IPS-NIHi7 (cell line): ENCODE measurements at regions not wholly inside any gene's neighbourhood (a gene's known extent, or its start where the extent isn't known, plus 50 kb on each side); places are given as distances from the start of the nearest gene placed in this dataset.
"Not testable (repeated sequence)": the region's sequence is repeated elsewhere in the genome, so short reads cannot be mapped to it uniquely, and the experiment has no call there.

ENCODE experiments used
- DNase-seq: peaks from one replicate; pipeline ENCODE4 v3.0.0; 2012; ENCODE audit warnings: mixed read lengths; ENCODE audit errors: extremely low spot score

DNA sequence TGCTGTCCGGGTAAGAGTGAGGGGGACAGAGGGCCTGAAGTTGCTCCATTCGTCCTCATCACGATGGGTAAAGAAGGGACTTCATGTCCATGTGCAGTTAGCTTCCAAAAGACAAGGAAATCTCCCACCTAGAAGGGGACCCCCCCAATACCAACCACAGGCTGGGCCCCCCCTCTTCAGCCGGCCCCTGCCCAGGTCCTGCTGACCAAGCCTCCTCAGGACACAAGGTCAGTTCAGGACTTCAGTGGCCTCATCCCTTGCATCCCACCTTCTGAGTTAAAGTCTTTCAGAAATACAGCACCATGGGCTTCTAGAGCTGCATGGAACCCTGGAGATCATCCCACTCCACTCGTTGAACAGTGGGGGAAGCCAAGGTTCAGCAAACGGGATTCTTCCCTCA lies 115.4 kb upstream of the ERG start:
- DNase-seq = no peak

DNA sequence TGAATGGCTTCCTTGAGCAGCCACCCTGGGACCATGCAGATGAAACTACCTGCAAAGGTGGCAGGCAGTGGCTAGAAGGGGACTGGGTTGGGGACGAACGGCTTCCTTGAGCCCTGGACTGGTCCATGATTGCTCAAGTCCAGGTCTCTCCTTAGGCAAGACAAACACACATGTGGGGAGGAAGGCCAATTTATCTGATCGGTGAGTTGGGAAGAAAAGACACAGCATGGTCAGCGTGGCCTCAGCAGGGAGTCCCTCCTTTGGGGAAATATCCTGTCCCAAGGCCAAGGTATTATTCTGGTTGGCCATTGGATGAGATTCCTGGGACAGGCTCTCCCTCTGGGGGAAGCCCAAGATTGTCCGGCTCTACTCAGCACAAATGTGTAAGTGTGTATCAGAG lies 116.3 kb upstream of the ERG start:
- no peak for DNase-seq

DNA sequence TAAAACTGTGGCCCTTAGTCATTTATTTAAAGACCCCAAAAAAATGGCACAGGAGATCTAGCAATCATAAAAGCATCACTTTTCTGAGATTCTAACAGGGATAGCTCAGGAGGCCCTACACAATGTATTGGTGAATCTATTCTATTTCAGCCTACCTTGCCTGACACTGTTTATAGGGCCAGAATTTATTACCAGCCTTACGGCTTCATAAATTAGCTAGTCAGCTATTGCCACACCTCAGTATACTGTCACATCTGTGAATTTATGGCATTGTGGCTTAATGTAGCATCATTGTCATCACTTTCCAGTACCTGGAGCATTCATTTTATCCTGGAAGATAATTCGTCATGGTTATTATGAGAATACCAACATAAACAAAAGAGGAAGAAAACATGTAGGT lies 121.2 kb upstream of the ERG start:
- DNase-seq = no peak

DNA sequence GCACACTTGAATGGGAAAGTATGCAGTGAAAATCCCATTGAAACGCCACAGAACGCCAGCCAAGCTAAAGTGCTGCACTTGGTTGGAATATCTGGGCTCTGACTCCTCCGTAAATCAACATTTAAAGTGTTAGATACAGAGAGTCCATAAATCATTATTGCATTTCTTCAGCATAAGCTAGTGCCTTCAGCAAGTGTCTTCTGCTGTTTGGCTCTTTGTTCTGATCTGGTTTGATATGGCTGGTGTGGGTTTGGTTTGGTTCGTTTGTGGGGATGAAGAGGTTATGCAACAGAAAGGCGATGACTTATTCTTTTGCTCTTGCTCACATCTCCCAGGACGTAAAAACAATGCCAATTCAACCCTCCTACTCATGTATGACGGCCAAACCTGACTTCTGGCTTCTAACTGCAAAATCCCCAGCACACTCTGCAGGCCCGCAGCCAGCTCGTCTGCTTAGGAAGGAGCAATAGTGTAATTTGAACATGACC lies 121.8 kb upstream of the ERG start:
- no peak for DNase-seq

DNA sequence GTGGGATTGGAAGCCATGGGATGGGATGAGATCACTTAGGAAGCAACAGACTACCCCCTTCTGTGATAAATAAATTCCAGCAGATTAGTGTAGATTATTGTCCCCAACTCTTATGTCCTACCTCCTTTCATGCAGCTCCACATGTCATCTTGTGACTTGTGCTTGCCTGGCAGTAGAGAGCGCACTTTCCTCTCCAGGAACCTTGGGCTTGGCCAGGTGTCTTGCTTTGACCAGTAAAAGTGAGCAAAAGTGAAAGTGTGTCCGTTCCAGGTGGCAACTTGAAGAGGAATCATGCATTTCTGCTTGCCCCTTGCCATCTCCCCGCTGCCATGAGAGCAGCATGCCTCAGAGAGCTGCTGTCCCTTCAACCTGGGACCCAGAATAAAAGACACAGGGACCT lies 122.9 kb upstream of the ERG start:
- DNase-seq = no peak

DNA sequence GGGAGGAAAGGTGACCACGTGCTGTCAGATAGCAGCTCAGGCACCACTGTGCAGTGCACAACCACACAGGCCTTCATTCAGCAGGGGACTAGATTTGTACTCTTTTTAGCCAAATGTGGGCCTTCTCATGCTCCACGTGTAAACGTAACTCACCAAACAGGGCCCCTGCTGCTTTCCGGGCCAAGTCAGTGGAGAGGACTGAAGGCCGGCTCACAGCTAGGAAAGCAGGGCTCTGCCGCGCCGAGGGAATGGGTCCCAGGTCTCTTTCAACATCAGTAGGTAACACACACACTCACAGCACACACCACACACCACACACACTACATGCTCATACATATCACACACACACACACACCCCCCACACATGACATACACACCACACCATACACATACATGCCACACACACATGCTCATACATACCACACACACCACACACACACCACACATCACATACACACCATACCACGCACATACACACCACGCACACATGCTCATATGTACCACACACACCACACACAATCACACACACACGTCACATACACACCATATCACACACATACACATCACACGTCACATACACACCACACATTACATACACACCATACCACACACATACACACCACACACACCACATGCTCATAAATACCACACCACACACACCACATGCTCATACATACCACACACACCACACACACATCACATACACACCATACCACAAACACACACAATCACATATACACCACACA lies 124.0 kb upstream of the ERG start:
- no peak for DNase-seq

DNA sequence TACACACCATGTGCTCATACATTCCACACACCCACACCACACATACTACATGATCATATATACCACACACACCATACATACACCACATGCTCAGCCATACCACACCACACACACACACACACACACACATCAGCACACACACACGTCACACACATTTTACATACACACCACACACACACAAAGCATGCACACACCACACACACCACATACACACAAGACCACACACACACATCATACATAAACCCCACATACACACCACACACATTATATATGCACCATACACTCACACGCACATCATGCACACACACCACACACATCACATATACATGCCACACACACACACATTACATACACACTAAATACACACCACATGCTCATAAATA lies 124.5 kb upstream of the ERG start:
- no peak for DNase-seq

DNA sequence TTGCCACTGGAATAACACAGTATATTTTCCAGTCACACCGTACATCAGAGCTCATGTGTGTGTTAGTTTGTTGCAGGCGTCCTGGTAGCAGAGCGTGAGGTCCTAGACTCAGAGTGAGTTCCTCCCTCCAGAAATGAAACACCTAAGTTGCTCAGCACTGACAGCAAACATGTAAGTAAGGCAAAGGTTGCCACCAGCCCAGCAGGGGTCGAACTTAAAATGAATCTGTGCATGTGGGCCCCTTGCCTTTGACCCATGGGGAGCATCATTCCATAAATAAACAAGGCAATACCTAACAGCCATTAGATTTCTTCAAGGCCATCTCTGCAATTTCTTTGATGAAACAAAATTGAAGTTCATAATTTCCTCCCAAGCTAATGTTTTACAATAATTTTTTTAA lies 125.3 kb upstream of the ERG start:
- DNase-seq = no peak

DNA sequence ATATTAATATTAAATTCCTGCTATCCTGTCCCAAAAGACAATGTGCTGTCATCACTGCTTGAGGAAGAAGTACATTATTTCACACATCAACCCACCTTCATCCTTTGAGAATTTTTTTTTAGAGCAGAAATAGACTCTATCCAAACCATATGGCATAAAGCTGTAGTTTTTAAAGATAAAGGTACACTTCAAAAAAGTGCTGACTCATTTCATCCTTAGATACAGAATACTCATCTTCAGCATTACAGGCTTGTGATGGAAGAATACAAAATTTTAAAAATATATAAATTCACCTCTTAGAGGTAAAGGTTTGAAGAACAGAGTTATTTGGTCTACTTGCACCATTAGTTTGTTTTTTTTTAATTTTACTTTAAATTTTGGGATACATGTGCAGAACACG lies 126.7 kb upstream of the ERG start:
- DNase-seq = no peak

DNA sequence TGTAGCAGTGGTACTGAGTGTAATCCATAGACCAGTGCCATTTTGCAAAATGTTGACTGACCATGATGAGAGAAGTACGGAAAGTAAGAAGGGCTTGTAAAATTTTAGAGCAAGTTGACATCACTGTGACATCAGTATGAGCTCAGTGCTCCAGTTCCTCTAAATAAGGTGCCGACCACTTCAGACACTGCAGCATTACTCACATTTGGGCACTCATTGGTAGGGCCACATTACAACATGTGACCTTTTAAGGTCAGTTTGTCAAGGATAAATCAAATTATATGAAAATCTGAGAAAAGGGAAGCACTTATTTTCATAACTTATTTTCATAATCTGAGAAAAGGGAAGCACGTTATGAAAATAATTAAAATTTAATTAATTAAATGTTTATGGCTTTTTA lies 128.0 kb upstream of the ERG start:
- no peak for DNase-seq

DNA sequence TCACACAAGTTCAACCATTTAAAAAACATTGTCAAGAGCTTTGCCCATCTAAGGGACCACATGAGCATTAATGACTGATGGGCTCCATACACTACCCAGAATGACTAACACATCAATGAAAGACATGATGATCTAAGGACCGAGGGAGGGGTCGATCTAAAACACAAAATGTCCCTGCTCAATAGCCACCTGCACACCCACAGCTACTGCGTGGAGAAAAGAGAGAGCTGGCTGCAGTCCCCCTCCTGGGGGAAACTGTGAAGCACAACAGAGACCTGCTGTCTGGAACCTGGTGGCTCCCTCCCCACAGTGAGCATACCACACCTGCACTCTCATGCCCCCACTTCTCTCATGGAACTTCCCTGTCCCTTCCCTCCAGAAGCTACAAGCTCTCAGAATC lies 130.1 kb upstream of the ERG start:
- DNase-seq = peak; percentile 43

DNA sequence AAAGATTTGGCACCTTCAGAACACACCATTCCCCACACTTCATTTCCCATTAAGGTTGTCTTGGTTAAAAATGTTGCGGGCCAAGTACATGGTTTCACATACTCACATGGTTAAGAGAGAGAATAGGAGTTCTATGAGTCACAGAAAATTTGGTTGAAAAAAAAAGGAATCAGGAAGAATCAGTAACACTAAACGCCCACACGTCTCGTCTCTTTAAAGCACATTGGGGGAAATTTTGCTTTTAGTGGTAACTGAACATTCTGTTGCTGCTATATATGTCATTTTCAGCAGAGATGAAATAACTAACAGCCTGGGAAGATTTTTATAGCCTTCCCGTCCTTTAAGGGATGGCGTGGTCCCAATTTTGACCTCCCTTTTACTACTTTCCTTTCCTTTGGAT lies 132.9 kb upstream of the ERG start:
- no peak for DNase-seq

DNA sequence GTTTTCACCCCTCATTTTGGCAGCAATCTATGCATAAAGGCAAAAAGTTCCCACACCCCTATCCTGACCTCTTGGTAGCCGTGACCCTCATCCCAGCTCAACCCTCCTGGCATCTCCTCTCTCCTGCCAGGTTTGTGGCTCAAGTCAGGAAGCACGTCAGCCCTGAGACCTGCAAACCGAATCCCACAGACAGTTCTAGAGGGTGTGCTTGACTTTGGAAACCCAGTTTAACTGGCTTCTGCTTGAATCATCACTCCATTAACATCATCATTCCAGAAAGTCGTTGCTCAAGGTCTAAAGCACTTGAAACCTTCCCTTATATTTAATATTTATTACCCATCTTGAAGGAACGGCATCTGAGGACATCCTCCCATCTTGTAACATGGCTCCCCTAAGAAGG lies 133.4 kb upstream of the ERG start:
- DNase-seq = no peak

DNA sequence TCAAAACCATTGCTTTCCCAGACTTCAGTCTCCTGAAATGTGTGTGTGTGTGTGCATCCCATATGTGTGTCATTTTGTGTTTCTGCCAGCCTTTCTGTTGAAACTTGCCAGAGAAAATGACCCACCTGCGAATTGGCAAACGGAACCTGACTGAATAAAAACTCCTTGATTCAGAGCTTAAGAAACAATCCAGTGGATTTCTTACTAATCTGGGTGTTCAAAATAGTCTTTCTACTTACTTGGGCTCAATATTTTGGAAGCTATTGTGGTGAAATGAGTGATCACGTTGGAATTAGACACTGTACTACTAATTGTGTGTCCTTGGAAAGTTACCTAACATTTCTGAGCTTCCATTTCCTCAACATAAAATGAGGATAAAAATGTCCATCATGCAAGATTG lies 138.9 kb upstream of the ERG start:
- no peak for DNase-seq

DNA sequence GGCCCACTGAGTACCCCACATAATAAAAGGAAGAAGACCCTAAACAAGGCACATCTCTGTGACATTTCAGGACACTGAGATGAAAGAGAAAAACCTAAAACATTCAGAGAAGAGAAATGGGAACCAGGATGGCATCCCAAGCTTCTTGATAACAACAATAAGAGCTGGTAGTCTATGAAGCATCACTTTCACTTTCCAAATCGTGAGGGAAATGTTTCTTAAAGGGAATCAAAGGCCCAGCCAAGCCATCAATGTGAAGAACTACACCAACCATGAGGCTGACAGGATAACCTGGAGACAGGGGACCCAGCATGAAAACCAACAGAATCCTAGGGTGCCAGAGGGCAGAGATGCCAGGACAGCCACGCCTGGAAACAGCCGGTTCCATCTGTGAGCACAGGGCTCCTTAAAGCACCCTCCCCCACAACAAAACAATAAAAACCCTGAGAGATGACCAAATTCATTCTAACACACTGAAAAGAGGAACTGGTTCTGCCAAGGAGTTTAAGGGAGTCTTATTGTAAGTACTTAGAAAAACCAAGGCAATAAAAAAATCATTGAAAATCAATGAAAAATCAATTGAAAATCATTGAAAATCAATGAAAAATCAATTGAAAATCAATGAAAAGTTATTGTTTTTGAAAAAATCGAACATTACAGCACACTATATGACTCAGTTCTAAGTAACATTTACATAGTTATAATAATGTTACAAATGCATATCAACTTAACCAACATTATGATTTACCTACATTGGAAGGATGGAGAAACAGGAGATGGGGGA lies 141.5 kb upstream of the ERG start:
- DNase-seq = no peak

DNA sequence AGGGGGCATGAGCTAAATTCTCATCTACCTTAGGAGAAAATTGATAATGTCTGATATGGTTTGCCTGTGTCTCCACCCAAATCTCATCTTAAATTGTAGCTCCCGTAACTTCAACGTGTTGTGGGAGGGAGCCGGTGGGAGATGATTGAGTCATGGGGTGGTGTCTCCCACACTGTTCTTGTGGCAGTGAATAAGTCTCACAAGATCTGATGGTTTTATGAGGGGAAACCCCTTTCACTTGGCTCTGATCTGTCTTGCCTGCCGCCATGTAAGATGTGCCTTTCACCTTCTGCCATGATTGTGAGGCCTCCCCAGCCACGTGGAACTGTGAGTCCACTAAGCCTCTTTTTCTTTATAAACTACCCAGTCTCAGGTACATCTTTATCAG lies 142.1 kb upstream of the ERG start:
- DNase-seq = not testable (repeated sequence)

DNA sequence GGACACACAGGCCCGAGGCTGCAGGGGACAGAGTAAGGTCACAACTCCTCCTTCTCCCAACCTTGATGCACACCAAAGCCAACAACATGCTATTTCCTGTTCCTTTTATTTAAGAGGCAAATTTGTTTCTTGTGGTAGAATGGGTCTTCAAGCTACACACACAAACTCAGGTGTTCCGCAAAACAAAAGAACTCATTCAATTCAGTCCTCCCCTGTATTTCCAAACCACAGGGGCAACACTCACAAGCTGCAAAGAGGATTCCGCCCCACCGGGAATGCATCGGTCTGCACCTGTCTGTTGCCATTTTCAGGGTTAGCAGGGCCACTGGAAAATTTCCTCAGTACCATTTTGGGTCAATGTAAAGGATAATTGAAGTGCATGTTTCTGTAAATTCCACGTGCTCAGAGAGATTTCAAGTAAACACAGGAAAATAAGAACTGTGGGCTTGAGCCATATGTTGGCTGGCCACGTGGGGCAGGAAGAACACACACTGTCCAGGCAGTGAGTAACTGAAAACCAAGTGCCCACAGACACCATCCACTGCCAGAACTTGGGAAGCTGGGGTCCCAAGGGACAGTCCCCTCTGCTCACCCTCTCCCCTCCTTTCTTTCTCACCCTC lies 145.2 kb upstream of the ERG start:
- no peak for DNase-seq

DNA sequence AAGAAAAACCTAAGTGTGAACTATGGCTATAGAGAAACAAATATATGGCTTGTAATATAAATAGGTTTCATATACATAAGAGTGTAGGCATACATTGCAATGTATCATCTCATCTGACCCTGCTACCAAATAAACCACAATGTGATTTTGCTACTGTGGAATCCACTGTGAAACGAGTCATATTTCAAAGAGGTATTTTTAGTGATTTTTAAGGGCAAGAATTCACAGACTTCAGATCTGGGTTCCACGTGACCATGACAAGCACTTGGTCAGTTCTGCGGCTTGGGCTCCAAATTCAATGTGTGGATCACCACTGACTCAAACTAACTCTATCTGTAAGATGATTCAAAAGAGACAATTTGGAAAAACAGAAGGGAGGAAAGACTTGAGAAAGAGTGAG lies 147.0 kb upstream of the ERG start:
- DNase-seq = no peak

DNA sequence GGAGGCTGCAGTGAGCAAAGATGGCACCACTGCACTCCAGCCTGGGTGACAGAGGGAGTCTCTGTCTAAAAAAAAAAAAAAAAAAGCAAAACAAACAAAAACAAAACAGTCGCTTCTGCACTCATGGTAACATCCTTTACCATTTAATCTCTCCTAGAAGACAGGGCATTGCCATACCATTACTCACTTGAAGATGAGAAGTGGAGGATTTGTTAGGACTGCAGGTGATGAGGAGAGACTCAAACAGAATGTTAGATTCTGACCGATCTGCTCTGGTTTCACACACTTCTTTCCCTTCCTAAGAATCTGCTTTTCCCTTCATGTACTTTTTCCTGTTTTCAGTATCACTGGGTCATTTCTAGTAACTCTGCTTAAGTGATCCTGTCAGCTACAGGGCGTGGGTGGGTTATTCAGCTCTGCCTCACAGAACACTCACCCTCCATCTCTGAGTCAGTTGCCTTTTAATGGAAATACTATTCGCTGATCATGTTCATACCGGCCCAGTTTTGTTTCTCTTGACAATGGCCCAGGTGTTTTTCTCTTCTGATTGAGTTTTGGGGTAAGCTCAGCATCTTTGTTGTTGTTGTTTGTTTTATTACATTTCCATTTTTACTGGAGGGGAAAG lies 148.0 kb upstream of the ERG start:
- no peak for DNase-seq

DNA sequence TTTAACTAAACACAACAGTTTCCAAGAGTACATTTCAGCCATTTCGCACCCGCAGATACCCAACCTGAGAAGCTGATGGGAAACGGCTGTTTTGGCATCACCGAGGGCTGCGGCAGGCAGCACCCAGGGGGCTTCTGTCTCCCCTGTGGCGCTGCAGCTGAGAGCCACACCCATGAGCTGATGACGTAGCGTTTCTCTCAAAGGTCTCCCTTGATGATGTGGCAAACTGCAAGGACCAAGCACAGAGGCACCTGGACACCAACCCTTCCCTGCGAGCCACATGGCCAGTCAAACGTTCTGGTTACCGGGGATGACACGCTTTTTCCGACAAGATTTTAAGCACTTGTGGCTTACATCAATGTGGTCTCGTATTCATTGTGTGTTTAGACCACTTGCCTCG lies 150.8 kb upstream of the ERG start:
- DNase-seq = no peak

DNA sequence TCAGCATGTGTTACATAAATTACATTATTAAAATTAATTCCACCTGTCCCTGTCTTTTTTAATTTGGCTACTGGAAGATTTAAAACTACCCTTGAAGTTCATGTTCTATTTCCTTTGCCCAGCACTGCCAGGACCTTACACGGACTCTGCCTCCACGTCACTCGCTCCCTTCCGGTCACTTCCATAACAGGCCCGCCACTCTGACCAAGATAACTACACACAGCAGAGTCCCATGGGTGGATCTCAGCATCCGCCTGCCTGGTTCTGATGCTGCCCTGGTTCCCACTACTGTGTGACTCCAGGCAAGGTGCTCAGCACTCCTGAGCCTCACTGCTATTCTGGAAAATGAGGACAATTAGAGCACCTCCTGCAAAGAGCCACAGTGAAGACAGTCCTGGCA lies 153.3 kb upstream of the ERG start:
- DNase-seq = no peak

DNA sequence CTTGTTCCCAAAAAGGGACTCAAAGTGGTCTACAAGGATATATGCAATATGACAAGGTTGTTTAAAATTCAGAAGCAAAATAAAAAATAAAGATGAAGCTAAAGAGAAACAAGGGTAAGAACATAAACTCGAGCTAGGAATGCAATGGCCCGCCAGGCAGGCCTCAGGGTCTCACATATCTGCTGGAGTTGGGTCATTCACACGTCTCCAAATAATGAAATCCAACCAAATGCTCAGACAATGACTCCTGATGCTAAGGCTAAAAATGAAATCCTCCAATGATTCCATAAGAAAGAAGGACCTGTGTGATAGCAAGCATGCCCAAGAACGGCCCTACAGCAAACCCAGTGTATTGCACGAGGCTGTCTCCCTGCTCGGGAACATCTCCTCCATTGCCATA lies 153.3 kb upstream of the ETS2 start:
- no peak for DNase-seq

DNA sequence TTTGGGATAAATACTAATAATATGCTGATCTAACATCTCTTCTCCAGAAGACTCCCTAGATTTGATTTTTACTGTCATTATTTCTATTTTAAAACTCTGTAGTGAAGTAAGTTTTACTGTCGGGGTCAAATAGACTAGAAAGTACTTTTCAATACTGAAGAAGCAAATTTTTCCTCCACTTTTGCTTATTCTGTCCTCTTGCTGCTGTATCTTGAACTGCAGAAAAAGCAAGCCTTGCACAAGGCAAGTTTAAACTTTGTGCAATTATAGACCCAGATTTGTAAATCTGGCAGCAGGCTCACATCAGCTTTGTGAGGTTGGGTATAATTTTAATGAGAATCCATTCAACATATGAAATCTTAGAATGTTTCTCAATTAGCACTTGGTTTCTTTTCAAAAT lies 151.1 kb upstream of the ETS2 start:
- no peak for DNase-seq
